NCI-H524 (cell line): ENCODE measurements at regions not wholly inside any gene's neighbourhood (a gene's known extent, or its start where the extent isn't known, plus 50 kb on each side); places are given as distances from the start of the nearest gene placed in this dataset.

ENCODE experiments used
- DNase-seq, 2 experiments: peaks; one replicate each; lab custom pipeline; 2025; lab: John Stamatoyannopoulos, UW

DNA sequence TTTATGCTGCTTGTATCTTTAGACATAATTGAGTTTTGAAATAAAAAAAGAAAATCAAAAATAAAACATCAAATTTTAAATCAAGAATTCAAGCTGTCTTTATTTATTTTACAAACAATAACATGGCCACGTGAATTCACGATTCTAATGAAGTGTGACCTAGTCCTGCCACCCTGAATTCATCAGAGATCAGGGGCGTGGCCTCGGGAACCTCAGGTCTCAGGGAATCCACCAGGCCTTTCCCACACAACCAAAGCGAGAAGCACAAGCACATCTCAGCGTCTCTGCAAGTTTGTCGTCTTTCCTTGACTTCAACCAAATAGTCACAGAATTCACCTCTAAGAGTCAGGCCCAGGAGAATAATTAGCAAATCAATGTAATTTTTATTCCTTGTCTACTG is 107.9 kb downstream of the DACT2 start:
- DNase-seq = no peak

DNA sequence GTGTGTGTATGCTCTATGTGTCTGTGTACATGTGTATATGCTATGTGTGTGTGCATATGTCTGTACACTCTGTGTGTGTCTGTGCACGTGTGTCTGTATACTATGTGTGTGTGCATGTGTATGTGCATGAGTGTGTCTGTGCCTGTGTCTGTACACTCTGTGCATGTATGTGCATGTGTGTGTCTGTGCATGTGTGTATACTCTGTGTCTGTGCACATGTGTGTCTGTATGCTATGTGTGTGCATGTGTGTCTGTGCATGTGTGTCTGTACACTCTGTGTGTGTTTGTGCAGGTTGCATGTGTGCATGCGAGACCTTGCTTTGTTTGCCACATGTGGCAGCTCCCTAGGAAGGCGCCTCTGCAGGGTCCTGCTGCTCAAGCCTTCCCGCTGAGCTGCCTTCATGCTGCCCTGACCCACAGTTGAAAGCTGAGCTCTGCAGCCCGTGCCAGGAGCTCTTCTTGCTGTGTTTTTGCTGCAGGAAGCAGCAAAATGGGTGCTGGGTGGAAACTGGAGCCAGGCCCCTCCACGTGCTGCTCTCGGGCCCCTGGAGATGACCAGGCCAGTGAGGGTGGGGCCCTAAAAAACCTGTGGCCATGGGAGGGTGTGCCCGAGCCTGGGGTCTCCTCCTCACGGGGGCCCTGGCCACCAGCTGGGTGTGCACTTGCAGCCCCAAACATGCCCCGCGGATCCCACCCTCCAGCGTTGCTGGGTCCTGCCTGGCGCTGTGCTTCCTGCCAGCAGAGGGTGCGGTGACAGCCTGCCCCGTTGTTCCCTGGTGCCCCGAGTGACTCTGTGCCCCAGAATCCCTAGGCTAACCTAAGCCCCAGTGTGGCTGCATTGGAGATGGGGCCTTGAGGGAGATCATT is 109.1 kb downstream of the DACT2 start:
- no peak for DNase-seq

DNA sequence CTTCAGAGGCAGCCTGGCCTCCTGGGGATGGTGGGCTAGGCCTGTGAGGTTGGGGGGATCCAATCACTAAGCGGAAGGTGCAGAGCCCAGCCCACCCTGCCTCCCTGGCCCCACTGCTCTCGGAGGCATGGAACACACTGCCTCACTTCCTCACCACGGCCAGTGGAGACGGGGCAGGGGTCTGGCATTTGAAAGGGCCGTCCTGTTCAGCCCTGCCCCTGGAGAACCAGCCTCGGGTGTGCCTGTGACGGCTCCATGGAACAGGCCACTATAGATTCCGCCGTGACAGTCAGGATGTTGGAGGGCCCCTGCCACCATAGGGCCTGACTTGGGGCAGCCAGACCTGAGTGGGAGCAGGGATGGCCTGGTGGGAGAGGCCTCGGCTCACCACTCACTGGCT is 110.2 kb downstream of the DACT2 start:
- DNase-seq = no peak

DNA sequence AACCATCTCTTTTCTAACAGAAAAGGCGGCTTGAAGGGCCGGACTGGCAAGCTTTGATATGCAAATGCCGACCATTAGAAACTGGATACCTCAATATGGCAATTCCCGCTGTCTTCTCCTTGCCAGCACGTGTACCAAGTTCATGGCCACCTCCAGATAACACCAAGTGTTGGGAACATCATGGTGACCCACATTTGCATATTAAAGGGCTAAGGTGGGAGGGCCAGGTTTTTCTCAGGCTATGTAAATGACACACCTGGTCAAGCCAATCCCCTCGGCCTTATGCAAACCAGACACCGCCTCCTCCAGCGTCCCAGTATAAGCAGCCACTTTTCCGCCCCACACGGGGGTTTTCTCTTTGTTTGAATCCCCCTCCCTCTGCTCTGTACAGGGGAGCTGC is 110.7 kb downstream of the DACT2 start:
- DNase-seq = no peak

DNA sequence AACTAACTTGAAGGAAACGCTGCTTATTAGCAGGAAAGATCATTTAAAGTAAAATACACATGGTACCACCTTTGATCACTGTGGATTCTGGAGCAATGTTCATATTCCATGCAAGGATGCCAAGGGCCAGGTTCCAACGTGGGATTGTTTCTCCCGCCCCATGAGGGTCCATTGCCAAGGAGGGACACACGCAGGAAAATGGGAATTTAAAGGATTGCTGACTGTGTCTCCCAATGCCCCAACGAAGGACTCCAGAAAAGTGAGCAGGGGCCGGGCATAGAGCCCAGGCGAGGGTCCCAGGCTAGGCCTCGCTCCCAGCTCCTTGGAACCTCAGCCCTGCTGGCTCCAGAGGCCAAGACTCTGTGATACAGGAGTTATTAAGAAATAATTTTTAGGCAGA is 111.2 kb downstream of the DACT2 start:
- DNase-seq = no peak

DNA sequence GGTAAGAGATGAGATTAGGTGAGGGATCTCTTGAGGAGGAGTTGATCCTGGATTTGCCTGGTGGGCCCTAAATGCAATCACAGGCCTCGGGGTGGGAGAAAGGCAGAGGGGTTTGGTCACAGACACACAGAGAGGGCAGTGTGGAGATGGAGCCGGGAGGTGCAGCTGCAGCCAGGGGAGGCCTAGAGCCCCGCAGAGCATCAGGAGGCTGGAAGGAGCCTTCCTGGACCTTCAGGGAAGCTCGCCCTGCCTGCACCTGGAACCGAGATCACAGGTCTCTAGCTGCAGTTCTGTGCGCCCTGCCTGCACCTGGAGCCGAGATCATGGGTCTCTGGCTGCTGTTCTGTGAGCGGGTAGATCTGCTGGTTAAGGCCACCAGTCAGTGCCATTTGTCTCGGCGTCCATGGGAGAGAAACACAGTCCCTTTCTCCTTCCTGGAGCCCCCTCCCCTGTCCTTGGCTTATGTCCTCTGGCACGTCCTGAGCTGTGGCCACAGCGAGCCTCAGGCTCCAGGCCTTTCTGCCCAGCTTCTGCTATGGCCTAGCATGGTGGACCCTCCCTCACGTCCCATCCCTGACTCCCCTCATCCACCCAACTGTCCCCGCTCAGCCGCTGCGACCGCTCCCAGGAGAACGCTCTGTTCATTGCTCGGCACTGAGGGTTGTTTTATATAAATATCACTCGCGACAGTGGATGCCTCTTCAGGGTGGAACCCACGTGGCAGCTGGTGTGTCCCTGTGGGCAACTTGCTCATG is 112.0 kb downstream of the DACT2 start:
- DNase-seq = no peak

DNA sequence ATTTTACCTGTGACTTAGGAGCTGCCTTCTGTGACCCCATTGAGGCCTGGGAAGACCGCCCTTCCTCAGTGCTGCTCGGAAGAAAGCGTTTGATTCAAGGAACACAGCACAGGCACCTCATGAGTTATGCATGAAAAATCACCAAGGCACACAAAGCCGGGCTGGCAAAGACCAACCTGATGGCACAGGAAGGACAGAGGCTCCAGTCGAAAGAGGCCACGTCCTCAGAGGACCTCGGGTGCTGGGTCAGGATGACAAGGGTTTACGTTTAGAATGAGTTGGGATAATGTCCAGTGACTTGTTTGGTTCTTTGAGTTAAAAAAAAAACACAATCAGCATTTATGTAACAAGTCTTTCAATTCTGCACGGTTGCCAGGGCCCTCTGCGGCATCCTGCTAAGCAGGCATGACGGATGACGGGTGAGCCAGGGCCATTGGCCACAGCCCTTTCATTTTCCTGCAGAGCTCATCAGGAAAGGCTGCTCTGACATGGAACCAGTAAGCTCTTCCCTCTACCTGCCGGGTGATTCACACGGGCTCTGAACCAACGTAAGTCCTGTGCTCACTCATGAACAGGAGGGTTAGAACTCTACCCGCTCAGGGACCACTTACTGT is 112.8 kb downstream of the DACT2 start:
- DNase-seq = no peak

DNA sequence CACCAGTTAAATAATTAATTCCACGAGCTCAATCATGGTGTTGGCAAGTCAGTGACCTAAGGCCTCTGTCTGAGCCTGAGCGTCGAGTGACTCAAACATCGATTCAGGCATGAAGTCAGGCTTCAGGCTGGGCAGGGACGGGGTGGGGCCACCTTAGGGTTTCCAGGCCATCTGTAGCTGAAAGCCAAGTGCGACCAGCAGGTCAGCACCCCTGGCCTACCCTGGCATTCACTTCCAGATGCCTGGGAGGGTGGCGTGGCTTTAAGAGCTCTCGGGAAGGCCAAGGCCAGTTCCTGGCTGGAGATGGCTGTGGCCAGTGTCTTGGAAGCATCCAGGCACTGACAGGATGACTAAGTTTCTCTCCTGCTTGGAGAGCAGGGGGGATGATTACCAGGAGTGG is 113.4 kb downstream of the DACT2 start:
- DNase-seq = no peak

DNA sequence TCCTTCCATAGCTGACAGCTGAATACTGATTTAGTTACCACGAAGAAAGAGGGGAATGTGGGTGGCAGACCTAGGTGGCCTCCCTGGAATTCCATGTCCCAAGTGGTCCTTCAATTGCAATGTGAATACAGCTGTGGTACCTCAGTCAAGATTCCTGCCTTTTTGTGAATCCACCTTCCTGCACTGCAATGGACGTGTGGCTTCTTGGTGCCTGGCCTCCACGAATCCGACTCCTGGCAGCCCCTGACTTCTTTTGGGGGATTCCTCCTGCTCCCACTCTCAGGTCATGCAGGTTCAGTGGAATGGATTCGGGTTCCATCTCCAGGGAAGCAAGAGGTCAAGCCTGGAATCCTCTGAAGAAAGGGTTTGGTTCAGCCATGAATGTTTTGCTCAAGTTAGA is 117.8 kb downstream of the DACT2 start:
- no peak for DNase-seq

DNA sequence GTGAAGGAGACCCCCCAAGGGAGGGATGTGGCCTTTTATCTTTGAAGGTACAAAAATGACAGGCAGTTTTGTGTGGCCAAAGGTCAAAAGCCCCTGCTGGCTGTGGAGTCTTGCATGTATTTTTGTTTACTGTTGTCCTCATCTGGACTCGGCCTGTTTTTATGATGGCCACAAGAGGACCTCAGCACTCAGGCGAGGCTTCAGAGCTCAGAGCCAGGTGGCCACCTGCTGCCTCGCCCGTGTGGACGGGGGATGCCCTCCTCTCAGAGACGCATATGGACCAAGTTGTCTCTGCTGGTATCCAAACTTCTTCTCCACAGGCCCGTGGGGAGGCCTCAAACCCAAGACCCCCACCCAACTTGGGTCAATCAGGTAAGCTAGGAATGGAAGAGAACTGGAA is 118.2 kb downstream of the DACT2 start:
- DNase-seq = no peak

DNA sequence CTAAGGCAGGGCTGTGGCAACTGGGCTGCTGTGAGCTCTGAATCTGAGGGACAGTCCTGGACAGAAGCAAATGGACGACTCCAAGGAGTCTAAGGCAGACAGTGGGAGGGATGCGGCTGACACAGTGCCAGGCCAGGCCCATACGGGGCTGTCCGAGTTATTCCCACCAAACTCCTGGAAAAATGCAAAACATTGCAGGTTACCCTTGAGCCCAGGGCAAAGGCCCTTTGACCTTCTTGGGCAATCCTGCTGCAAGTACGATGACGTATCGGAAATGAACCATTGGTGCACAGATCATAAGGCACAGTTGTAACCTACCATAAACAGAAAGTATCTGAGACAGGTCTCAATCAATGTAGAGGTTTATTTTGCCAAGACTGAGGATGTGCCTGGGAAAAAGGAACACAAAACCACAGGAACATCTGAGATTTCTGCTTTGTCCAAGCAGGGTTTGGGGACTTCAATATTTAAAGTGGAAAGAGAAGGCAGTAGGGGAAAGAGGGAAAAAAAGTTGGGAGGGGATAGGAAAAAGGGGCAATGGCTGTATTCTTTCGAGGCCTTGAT is 118.9 kb downstream of the DACT2 start:
- no peak for DNase-seq

DNA sequence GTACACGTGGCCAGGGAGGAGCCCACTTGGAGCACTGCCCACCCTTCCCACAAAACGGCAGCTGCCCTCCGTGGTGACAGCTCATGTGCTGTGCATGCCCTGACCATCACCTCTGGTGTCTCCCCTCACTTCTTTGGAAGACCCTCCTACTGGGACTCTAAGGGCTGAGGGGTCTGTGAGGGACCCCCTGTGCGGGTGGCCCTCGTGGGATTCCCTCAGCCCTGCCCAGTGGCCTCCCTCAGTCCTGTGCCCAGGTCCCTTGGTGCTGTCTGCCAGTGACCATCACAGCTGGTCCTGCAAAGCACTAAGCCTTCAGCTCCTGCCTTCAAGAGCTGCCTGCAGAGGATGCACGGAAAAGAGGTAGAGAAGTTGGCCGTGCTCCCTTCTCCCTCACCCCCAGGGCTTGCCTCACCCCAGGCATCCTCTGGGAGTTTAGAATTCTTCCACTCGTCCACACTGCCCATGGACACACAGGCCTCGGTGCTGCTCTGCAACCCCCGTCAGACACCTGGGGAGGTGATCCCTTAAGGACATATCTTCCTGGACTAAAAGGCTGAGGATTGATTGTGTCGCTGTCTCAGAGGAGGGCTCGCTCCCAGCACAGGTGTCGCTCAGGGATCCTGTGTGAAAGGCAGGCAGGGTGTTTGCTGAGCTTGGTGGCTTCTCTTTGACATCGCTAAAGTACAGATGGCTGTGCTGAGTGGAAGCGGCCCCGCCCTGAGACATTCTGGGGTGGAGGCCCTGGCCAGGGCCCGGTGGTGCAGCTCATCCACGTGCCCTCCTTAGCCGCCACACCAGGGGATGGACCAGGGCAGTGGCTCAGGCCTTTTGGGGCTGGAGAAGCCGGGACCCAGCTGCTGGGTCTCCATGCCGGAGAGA is 119.5 kb upstream of the FRMD1 start:
- DNase-seq = peak in 1 of 2 experiments; percentile 24

DNA sequence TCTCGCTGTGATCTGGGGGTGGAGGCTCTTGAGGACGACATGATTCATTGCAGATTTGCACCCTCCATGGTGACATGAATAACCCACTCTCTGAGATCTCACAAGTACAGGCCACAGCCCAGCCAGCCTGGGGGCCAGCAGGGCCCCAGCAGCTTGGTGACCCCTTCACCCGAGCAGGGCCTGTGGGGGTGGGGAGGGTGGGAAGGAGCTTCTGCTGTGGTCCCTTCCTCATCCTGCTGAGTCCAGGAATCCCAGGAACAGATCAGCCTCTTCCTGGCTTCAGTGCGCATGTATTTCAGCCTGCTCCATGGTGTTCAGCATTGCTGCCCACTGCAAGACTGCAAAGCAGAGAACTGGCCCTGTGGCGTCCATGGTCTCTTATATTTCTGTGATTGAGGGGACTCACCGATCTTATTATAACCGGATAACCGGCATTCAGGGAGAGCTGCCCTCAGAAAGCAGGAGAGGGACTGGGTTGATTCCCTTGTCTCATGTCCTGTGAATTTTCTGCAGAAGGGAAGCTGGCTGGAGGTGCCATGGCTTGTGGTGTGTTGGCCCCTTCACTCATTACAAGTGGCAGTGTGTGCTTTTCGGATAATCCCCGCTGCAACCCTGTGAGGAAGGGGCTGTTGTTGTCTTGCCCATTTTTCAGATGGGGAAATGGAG is 118.8 kb upstream of the FRMD1 start:
- no peak for DNase-seq

DNA sequence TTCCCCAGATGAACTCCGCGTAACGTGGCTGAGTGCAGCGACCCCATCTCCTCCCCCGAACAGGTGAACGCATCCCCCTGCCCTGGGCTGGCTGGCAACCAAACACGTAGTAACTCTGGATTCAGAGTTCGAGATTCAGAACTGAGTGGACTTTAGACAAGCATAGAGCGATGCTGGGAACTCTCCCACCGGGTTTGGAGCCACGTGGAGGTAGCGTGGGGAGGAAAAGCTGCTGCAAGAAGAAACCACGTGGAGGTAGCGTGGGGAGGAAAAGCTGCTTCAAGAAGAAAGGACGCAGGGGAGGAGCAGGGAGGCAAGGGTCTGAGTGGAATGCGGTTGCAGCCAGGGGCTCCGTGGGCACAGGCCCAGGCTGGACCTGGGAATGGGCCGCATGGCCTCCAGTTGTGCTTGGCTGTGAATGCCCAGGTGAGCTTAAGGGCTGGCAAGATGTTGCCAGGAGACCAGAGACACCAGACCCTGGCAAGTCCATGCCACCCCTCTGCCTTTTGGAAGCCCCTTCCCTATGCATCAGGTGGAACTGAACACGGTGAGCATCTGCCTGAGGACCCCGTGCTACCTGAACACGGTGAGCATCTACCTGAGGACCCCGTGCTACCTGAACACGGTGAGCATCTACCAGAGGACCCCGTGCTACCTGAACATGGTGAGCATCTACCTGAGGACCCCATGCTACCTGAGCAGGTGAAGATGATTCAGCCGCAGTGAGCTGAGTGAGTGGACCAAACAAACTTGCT is 118.0 kb upstream of the FRMD1 start:
- DNase-seq = no peak

DNA sequence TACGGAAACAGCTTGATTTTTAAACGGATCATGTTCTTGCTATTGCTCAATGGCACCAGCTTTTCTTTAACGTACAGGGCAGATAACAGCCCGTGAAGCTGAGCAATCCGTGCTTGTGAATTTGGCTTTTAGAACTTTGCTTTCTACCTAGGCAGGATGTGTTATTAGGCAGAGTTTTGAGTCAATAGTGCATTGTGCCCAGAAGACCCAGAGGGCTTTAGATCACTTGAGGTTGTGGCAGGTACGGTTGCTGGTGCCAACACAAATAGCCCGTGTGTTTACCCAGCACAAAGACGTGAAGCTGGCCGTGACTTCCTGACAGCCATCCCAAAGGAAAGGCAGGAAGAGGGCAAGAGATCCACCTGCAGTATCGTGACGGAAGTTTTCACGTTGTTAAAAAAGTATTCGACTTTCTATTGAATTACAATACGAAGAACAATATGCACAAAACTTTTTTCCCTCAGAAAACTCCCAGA is 117.4 kb upstream of the FRMD1 start:
- DNase-seq = no peak

DNA sequence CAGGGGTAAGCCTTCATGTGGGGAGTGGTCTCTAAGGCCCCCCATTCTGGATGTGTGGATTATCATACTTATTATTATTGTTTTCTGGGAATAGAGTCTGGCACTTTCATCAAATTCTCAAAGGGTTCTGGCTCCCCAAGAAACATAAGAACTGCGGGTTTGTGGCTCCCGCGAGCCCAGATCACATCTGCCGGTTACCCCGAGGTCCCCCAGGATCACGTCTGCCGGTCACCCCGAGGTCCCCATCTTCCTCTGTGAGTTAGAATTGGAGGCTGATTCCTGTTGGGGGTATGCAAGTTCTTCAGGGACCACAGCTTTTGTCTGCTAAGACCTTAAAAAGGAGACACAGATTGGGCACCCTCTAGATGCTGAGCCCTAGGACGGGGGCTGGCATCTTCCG is 116.7 kb upstream of the FRMD1 start:
- DNase-seq = no peak

DNA sequence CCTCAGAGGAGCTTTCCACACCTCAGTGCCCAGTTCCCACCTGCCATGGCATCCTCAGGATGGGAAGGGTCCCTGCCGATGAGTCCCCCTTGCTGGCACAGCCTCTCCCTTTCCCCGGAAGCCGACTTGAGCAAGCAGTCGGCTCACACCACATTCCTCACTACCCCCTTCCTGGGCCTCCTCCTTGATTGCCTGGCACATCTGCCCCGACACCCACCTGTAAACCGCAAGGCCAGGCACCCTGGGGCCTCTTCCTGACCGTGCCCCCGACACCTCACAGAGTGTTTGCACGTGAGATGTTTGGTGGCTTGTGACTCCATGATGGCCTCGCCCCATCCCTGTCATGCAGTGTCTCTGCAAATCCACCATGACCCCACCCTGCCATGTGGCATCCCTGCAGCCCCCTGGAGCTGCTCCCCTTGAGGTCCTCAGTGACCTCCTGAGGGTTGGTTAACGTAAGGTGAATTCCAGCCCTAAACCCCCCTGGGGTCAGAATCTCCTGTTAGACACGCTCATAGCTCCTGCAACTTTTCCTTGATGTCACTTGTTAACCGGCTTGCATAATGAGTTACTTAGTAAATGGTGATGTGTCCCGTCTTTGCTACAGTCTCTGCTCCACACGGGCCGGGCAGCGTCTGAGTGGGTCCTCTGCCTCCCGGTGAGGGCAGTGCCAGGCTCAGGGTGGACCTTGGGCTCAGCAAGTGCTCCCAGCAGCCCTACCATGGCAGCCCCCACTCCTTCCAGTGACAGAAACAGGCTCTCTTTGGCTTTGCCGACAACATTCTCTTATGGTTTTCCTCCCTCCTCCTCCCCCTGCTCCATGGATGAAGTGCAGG is 115.9 kb upstream of the FRMD1 start:
- DNase-seq = no peak

DNA sequence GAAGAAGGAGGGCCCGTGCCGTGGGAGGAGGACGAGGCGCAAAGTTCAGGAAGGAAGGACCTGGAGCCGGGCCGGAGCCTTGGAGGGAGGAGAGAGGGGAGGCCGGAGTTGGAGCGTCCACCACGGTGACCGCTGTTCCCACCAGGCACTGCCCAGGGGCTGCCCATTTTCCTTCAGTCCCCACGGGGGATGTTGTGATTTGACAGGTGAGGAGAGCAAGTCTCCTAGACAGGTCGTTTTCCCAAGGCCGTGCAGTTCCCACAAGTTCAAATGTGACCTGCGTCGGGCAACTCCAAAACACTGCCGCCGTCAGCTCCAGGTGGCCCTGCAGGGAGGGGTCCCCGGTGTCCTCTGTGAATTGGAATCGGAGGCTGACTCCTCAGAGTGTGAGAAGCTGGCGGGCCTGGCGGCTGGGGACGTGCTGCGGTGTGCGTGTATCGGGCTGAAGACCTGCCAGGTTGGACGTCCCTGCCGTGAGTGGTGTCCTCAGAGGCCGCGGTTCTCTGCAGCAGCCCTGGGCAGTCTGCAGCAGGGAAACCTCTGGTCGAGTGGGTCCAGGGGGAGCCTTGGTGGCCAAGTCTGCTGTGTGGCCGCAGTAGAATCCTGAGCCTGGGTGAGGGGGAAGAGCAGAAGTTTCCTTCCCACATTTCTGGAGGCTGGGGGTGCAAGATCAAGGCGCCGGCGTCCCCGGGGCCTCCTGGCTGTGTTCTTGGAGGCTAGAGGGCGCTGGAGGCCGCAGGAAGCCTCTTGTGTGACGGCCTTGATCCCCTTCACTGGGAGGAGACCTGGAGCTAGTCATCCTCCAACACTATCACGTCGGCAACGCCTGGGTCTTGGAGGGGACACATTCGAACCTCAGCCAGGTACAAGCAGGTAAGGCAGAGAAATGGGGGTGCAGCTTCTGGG is 115.1 kb upstream of the FRMD1 start:
- DNase-seq = peak in 1 of 2 experiments; percentile 7
